ENCODE measurements at regions not wholly inside any gene's neighbourhood (a gene's known extent, or its start where the extent isn't known, plus 50 kb on each side); places are given as distances from the start of the nearest gene placed in this dataset.

DNA sequence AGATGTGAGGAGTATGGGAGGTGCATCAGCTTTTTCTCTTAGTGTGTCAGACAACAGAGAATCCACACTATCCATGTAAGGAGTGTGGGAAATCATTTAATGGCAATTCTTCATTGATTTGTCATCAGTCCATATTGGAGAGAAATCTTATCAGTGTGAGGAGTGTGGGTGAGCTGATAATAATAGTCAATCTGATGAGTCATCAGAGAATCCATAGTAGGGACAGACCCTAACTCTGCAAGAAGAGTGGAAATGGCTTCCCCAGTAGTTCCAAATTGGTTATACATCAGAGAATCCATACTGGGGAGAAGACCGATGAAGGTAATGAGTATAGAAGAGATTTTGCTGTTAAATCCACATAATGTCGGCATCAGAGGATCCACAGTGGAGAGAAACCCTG is 150.5 kb upstream of the THUMPD2 start (continued):
- TF ChIP-seq BHLHE40 (IDR thresholded peaks at IDR 0.05; ENCODE audit: low read depth, low read length) (no peak), CHD1 (IDR thresholded peaks at IDR 0.05; ENCODE audit: low read depth, low read length) (no peak), RAD21 (IDR thresholded peaks at IDR 0.05; ENCODE audit: low read length) (no peak), RCOR1 (IDR thresholded peaks at IDR 0.05; ENCODE audit: insufficient replicate concordance, low read length) (no peak)

DNA sequence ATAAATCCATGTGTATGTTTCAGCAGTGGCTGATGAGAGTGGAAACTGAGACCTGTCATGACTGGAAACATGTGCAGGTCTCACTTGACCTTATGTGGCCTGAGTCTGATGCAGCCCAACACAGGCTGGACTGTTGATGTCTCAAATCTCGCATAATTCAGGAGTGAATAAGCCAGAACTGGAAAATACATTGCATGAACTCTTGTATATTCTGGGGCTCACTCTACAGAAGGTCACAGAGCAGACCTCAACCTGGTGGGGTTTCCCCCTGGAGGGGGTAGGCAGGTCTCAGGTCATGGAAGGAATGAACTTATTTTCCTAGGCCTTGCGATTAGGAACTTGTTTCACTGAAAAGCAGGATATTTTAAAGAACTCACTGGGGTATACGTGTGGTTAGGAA is 146.3 kb upstream of the THUMPD2 start:
- intact Hi-C loops (cut with micrococcal nuclease) (no loop called here), in situ Hi-C loops (cut with MboI; ENCODE audit: low sequenced_read_pairs) (no loop called here), dilution Hi-C loops (cut with HindIII; ENCODE audit: low sequenced_read_pairs, unreplicated experiment) (no loop called here)
- H2BK120ac ChIP-seq (ENCODE audit: low read depth, low read length) = peak overlapping the region; percentile 93
- H4K8ac ChIP-seq (ENCODE audit: low read depth in 2 of 2, low read length in 2 of 2) = peak overlapping the region; percentile 30 to 69
- DNase-seq (peak; percentile 19), ATAC-seq (ENCODE audit: low read depth) (no peak)
- peak overlapping the region; percentile 53; the same call in 2 of the 3 replicates for H2BK15ac ChIP-seq (ENCODE audit: low read depth, low read length)
- peak overlapping the region; percentile 77 for H2BK5ac ChIP-seq (ENCODE audit: low read depth, low read length, poor library complexity, severe bottlenecking)
- no peak overlapping the region for H3K4me2 ChIP-seq (ENCODE audit: low read depth, low read length)
- H3K23ac ChIP-seq (ENCODE audit: low read depth, low read length) = 0 out of 2 replicates have a peak overlapping the region, but pooled peaks have one; percentile 41
- H4K91ac ChIP-seq (ENCODE audit: insufficient read depth, low read depth, low read length) = peak overlapping the region; percentile 88
- peak overlapping the region; percentile 84 for H3K4ac ChIP-seq (ENCODE audit: low read depth, low read length)
- H4K5ac ChIP-seq (ENCODE audit: low read depth, low read length) = peak overlapping the region; percentile 3; the same call in 1 of the 2 replicates
- H2AFZ ChIP-seq (replicated peaks; ENCODE audit: low read length, poor library complexity) = no peak overlapping the region
- no peaks in the 10 kb centered on the region for H3K27me3 ChIP-seq (ENCODE audit: control insufficient read depth, insufficient read depth, low read length)
- no peaks in the 10 kb centered on the region for H3K79me1 ChIP-seq (ENCODE audit: low read depth in 1 of 2, low read length in 2 of 2)
- H4K20me1 ChIP-seq (ENCODE audit: insufficient read depth, low read length) = no peaks in the 10 kb centered on the region
- no peak overlapping the region for H2AK9ac ChIP-seq (replicated peaks; ENCODE audit: low read depth, low read length, poor library complexity)
- H2AK5ac ChIP-seq (ENCODE audit: low read depth, low read length) = peak overlapping the region; percentile 74
- H3K56ac ChIP-seq (ENCODE audit: extremely low read depth, insufficient read depth, low read length) = no peak overlapping the region
- H3K4me1 ChIP-seq (ENCODE audit: control insufficient read depth, insufficient read depth, low read length) = peaks cover 15% of the 10 kb centered on the region
- peak overlapping the region; percentile 78 for H3K14ac ChIP-seq (replicated peaks; ENCODE audit: low read depth, low read length)
- no peak overlapping the region for H3K9ac ChIP-seq (ENCODE audit: low read depth, low read length)
- H3K9me1 ChIP-seq (ENCODE audit: insufficient read depth, low read length) = no peaks in the 10 kb centered on the region
- no peak overlapping the region for H3K4me3 ChIP-seq (ENCODE audit: insufficient read depth, low read depth, low read length)
- POLR2A ChIA-PET (ENCODE audit: unreplicated experiment) = no interaction called here
- no peak overlapping the region; the same call in 1 of the 2 replicates for H3K27ac ChIP-seq (ENCODE audit: insufficient read depth, low read length)
- CTCF ChIA-PET = no interaction called here
- peak overlapping the region; percentile 81 for H2BK20ac ChIP-seq (ENCODE audit: low read depth, low read length)
- peak overlapping the region; percentile 22; the same call in 1 of the 2 replicates for H3K18ac ChIP-seq (ENCODE audit: low read depth, low read length)
- 100% methylated on average over 1 of the region's 3 CpGs; no CpG with 5 or more reads in 1 of the 2 experiments for WGBS, 2 experiments (ENCODE audit: extremely low coverage in 2 of 2, insufficient read length in 1 of 2)
- BruUV-seq (replicated peaks) = no TSS peak
- H3K36me3 ChIP-seq (ENCODE audit: control insufficient read depth, insufficient read depth, low read length) = no peaks in the 10 kb centered on the region
- H3K9me3 ChIP-seq (ENCODE audit: control insufficient read depth, insufficient read depth, low read length) = no peaks in the 10 kb centered on the region
- TF ChIP-seq SMC3 (IDR thresholded peaks at IDR 0.05; ENCODE audit: low read depth, low read length) (no peak), RFX5 (IDR thresholded peaks at IDR 0.05; ENCODE audit: low read depth, low read length) (no peak), MXI1 (IDR thresholded peaks at IDR 0.05; ENCODE audit: borderline replicate concordance, low read depth, low read length) (no peak), FOS (IDR thresholded peaks at IDR 0.05; ENCODE audit: low read depth, low read length) (no peak), RAD21 (IDR thresholded peaks at IDR 0.05; ENCODE audit: low read length) (no peak), NFE2L2 (IDR thresholded peaks at IDR 0.05; ENCODE audit: low read depth, low read length) (no peak), MAZ (IDR thresholded peaks at IDR 0.05; ENCODE audit: borderline replicate concordance, low read depth, low read length) (no peak), CHD1 (IDR thresholded peaks at IDR 0.05; ENCODE audit: low read depth, low read length) (no peak), POLR2A (IDR thresholded peaks at IDR 0.05; ENCODE audit: low read depth, low read length) (no peak), RCOR1 (IDR thresholded peaks at IDR 0.05; ENCODE audit: insufficient replicate concordance, low read length) (no peak), MAFK (IDR thresholded peaks at IDR 0.05; ENCODE audit: low read depth, low read length) (no peak)
- TF ChIP-seq, protein P1, sequence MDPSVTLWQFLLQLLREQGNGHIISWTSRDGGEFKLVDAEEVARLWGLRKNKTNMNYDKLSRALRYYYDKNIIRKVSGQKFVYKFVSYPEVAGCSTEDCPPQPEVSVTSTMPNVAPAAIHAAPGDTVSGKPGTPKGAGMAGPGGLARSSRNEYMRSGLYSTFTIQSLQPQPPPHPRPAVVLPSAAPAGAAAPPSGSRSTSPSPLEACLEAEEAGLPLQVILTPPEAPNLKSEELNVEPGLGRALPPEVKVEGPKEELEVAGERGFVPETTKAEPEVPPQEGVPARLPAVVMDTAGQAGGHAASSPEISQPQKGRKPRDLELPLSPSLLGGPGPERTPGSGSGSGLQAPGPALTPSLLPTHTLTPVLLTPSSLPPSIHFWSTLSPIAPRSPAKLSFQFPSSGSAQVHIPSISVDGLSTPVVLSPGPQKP (IDR thresholded peaks at IDR 0.05; ENCODE audit: borderline replicate concordance, low read depth, low read length) = no peak
- TF ChIP-seq, protein P2, sequence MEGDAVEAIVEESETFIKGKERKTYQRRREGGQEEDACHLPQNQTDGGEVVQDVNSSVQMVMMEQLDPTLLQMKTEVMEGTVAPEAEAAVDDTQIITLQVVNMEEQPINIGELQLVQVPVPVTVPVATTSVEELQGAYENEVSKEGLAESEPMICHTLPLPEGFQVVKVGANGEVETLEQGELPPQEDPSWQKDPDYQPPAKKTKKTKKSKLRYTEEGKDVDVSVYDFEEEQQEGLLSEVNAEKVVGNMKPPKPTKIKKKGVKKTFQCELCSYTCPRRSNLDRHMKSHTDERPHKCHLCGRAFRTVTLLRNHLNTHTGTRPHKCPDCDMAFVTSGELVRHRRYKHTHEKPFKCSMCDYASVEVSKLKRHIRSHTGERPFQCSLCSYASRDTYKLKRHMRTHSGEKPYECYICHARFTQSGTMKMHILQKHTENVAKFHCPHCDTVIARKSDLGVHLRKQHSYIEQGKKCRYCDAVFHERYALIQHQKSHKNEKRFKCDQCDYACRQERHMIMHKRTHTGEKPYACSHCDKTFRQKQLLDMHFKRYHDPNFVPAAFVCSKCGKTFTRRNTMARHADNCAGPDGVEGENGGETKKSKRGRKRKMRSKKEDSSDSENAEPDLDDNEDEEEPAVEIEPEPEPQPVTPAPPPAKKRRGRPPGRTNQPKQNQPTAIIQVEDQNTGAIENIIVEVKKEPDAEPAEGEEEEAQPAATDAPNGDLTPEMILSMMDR (conservative IDR thresholded peaks at IDR 0.05; ENCODE audit: low read depth, low read length) = no peak
